ENCODE measurements at regions not wholly inside any gene's neighbourhood (a gene's known extent, or its start where the extent isn't known, plus 50 kb on each side); places are given as distances from the start of the nearest gene placed in this dataset.

DNA sequence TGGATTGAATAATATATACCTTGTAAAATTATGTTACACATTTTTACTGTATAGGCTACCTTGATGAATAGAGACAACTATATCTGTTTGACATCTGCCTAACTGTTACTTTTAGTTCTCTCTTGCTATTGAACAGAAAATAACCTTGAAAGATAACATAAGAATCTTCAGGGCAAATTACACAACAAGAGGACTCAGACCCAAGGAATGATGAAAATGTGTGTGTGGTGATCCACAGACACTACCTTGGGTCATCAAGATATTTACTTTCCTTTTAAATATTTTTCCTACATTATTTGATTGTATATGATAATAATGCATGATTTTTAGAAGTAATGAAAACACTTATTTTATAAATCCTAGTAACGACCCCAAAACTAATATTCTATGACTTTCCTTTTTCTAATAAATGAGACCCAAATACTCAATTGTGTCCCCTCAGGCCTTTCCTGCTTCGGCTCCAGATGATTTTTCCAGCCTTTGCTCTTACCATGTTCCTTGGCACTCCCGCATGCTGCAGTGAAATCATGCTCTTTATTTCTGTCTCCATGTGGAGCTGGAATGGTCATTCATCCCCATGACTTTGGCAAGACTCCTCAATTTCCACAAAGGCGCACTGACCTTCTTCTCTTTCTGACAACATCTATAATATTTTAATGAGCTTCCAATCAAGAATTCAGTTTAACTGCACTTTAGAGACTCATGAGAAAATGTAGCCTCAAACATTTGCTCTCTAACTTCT lies 187.6 kb downstream of the EPM2A start (continued):
- TF ChIP-seq, protein P1, sequence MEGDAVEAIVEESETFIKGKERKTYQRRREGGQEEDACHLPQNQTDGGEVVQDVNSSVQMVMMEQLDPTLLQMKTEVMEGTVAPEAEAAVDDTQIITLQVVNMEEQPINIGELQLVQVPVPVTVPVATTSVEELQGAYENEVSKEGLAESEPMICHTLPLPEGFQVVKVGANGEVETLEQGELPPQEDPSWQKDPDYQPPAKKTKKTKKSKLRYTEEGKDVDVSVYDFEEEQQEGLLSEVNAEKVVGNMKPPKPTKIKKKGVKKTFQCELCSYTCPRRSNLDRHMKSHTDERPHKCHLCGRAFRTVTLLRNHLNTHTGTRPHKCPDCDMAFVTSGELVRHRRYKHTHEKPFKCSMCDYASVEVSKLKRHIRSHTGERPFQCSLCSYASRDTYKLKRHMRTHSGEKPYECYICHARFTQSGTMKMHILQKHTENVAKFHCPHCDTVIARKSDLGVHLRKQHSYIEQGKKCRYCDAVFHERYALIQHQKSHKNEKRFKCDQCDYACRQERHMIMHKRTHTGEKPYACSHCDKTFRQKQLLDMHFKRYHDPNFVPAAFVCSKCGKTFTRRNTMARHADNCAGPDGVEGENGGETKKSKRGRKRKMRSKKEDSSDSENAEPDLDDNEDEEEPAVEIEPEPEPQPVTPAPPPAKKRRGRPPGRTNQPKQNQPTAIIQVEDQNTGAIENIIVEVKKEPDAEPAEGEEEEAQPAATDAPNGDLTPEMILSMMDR (IDR thresholded peaks at IDR 0.05; ENCODE audit: control extremely low read depth in 1 of 3, insufficient read depth in 1 of 3, low read depth in 1 of 3, low read length in 3 of 3), result no peak
- no peak for TF ChIP-seq RXRA (IDR thresholded peaks at IDR 0.05; ENCODE audit: insufficient read depth, low read depth, low read length)
- TF ChIP-seq RAD21 (IDR thresholded peaks at IDR 0.05 in 1 of 2, conservative IDR thresholded peaks at IDR 0.05 in 1 of 2; ENCODE audit: low read depth in 2 of 2, low read length in 2 of 2), result no peak
- no peak for TF ChIP-seq NANOG (IDR thresholded peaks at IDR 0.05; ENCODE audit: insufficient read depth, low read depth, low read length, poor library complexity, severe bottlenecking)
- TF ChIP-seq JUN (IDR thresholded peaks at IDR 0.05; ENCODE audit: low read depth, low read length), result no peak
- no peak for TF ChIP-seq BRCA1 (IDR thresholded peaks at IDR 0.05; ENCODE audit: low read depth, low read length)

Data from H1 (cell line).